ENCODE measurements at regions not wholly inside any gene's neighbourhood (a gene's known extent, or its start where the extent isn't known, plus 50 kb on each side); places are given as distances from the start of the nearest gene placed in this dataset.

DNA sequence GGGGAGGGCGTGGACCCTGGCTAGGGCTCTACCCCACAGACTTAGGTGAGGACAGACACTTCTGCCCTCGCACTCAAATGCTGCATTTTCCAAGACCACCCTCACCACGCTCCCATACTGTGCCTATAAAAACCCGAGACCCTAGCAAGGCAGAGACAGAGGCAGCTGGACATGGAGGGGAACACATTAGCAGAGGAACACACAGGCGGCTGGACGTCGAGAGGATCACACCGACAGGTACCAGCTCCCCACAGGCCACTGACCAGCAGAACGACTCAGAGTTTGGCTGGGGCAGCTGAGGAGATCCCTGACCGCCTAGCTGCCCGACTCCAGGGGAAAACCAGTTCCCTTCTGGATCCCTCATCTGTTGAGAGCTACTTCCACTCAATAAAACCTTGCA is 338.2 kb upstream of the SMIM30 start:
- no peak for TF ChIP-seq POLR2A (IDR thresholded peaks at IDR 0.05)
- TF ChIP-seq, protein P1, sequence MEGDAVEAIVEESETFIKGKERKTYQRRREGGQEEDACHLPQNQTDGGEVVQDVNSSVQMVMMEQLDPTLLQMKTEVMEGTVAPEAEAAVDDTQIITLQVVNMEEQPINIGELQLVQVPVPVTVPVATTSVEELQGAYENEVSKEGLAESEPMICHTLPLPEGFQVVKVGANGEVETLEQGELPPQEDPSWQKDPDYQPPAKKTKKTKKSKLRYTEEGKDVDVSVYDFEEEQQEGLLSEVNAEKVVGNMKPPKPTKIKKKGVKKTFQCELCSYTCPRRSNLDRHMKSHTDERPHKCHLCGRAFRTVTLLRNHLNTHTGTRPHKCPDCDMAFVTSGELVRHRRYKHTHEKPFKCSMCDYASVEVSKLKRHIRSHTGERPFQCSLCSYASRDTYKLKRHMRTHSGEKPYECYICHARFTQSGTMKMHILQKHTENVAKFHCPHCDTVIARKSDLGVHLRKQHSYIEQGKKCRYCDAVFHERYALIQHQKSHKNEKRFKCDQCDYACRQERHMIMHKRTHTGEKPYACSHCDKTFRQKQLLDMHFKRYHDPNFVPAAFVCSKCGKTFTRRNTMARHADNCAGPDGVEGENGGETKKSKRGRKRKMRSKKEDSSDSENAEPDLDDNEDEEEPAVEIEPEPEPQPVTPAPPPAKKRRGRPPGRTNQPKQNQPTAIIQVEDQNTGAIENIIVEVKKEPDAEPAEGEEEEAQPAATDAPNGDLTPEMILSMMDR (IDR thresholded peaks at IDR 0.05) = no peak
- no peak for TF ChIP-seq EP300 (IDR thresholded peaks at IDR 0.05)
- no peak for TF ChIP-seq POLR2AphosphoS5 (IDR thresholded peaks at IDR 0.05)
